ENCODE measurements at regions not wholly inside any gene's neighbourhood (a gene's known extent, or its start where the extent isn't known, plus 50 kb on each side); places are given as distances from the start of the nearest gene placed in this dataset.

DNA sequence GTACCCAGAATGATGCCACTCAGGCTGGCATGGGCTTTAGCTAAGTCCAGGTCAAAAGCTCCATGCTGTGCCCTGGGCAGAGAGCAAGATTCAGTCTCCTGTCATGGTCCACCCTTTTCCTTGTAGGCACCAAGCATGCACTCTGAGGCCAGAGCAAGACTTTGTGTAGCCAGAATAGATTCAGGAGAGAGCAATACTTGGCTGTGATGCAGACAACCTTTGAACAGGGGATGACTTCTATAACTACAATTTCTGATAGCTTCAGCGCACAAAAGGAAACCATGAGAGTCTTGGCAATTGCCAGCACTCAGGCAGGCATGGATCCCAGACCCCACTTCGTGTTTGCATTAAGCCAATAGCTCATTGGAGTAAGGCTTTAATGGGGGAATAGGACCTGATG lies 510.6 kb downstream of the RAB28 start:
- H3K9me3 Mint-ChIP-seq: peaks cover 47% of the 10 kb centered on the region

DNA sequence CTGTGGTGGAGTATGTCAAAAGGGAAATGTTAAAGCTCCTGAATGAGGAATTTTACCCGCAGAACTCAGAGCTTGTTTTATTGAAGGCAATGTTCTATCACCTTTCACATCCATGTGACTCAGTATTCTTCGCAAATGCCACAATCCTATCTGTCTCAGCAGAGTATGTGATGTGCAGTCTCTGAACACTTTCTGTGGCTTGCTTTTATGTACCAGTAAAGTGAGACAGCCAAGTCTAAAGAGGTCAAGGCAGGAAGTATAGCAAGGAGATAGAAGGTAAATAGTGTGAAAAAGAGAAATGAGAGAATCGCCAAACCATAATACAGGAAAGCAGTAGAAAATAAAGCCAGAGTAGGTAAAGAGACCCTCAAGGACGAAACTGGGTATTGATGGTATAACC lies 515.8 kb downstream of the RAB28 start:
- H3K4me1 Mint-ChIP-seq (ENCODE audit: low read depth): no peaks in the 10 kb centered on the region
- no peak overlapping the region for H3K4me3 Mint-ChIP-seq
- no peak overlapping the region for H3K27ac Mint-ChIP-seq
- H3K36me3 Mint-ChIP-seq (ENCODE audit: low read depth): no peaks in the 10 kb centered on the region
- H3K9me3 Mint-ChIP-seq: peaks cover 23% of the 10 kb centered on the region
- H3K27me3 Mint-ChIP-seq: no peaks in the 10 kb centered on the region
- intact Hi-C loops (cut with micrococcal nuclease): no loop called here

More for the DNA sequence above, 510.6 kb downstream of the RAB28 start:
- Mint-ChIP-seq H3K4me1 (ENCODE audit: low read depth) (no peaks in the 10 kb centered on the region), H3K27ac (no peak overlapping the region), H3K27me3 (no peaks in the 10 kb centered on the region), H3K4me3 (no peak overlapping the region), H3K36me3 (ENCODE audit: low read depth) (no peaks in the 10 kb centered on the region)
- intact Hi-C loops (cut with micrococcal nuclease): no loop called here

DNA sequence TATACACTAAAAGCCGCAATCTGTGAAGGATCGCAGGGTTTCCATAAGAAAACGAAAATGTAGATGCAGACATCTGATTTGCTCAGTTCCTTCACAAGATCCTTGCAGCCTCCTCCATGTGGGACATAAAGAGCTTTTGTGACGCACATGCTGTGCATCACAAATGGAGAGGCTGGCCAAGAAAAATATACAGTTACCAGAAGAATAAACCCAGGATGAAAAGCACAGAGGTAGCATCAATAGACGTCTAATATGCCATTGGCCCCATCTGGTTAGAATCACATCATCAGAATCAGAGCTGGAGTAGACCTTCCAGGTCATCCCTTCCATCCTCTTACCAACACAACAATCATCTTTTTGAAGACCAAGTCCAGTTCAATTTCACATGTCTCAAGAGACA lies 517.4 kb downstream of the RAB28 start:
- no peaks in the 10 kb centered on the region for H3K27me3 Mint-ChIP-seq
- intact Hi-C loops (cut with micrococcal nuclease): no loop called here
- no peaks in the 10 kb centered on the region for H3K36me3 Mint-ChIP-seq (ENCODE audit: low read depth)
- peaks cover 23% of the 10 kb centered on the region for H3K9me3 Mint-ChIP-seq
- H3K4me3 Mint-ChIP-seq: no peak overlapping the region
- no peak overlapping the region for H3K27ac Mint-ChIP-seq
- H3K4me1 Mint-ChIP-seq (ENCODE audit: low read depth): no peaks in the 10 kb centered on the region

DNA sequence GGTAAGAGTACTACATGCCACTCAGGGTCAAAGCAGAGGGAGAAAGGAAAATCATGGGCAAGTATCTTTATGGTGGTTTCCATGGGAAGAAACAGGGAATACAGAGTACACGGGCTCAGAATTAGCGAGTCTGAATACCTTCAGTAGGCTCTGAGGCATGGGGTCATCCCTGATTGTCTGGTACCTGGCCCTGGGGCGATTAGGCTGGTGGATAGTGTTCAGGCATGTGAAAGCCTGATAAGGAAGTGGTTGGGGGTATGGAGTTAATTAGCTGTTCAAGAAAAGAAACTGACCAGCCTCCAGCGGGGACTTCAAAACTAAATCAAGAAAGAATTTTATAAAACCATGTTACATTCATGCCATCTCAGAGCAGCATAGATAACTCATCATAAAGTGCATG lies 518.8 kb downstream of the RAB28 start:
- intact Hi-C loops (cut with micrococcal nuclease): no loop called here
- no peak overlapping the region for H3K4me3 Mint-ChIP-seq
- H3K27me3 Mint-ChIP-seq: no peaks in the 10 kb centered on the region
- H3K36me3 Mint-ChIP-seq (ENCODE audit: low read depth): no peaks in the 10 kb centered on the region
- no peaks in the 10 kb centered on the region for H3K4me1 Mint-ChIP-seq (ENCODE audit: low read depth)
- H3K9me3 Mint-ChIP-seq: peaks cover 23% of the 10 kb centered on the region
- no peak overlapping the region for H3K27ac Mint-ChIP-seq

DNA sequence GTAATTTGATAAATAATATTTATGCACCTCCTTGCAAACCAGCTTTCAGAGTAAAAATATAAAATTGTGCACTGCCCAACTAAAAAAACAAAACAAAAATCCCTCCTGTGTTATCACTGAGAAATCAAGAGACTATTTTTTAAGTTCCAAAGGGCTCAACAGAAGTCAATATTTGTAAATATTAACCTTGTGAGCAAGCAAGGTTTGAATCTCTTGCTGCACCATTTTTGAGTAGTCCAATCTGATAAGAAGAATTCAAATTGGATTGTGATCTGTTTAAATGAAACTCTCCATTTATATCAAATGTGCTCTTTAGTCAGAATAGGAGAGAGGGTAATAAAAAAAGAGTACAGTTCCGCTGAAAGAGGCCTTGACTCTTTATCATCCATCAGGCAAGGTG lies 520.2 kb downstream of the RAB28 start:
- Mint-ChIP-seq H3K4me1 (ENCODE audit: low read depth) (no peaks in the 10 kb centered on the region), H3K36me3 (ENCODE audit: low read depth) (no peaks in the 10 kb centered on the region), H3K4me3 (no peak overlapping the region), H3K27ac (no peak overlapping the region), H3K9me3 (peaks cover 15% of the 10 kb centered on the region), H3K27me3 (no peaks in the 10 kb centered on the region)
- intact Hi-C loops (cut with micrococcal nuclease): no loop called here

DNA sequence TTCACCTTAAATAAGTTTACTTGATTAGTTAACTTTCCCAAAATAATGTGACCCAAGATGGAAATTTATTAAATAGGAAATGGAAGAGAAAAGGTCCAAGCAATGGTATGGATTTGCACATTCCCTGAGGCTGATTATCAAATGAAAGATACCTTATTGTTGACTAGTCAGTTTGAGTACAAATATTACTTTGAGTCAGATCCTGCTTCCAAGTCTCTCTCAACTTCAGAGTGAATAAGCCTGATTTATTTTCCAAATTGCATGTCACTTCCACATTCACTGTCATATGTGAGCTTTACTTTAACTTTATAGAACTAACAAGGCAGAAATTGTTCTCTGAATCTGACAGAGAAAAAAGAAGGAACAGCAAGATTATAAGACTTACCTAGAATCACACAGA lies 520.8 kb downstream of the RAB28 start:
- Mint-ChIP-seq H3K4me1 (ENCODE audit: low read depth) (no peaks in the 10 kb centered on the region), H3K36me3 (ENCODE audit: low read depth) (no peaks in the 10 kb centered on the region), H3K4me3 (no peak overlapping the region), H3K27ac (no peak overlapping the region), H3K9me3 (peaks cover 16% of the 10 kb centered on the region), H3K27me3 (no peaks in the 10 kb centered on the region)
- intact Hi-C loops (cut with micrococcal nuclease): no loop called here

DNA sequence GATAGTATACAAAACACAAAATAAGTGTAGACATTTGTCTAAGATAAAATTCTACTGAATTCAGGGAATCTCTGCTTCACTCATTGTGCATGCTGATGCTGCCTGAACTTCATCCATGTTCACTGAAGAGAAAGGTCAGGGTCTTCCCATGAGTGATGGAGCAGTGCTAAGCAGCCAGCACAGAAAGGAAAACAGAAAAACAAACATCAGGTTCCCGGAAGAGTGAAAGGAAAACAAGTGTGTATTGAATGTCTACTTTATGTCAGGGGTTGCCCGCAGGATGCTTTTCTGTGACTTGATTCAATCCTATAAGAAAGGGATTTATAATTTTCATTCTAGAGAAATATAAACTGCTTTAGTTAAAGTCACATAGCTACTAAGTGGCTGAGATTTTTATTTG lies 522.4 kb downstream of the RAB28 start:
- Mint-ChIP-seq H3K27ac (no peak overlapping the region), H3K27me3 (no peaks in the 10 kb centered on the region), H3K36me3 (ENCODE audit: low read depth) (no peaks in the 10 kb centered on the region), H3K9me3 (peaks cover 9% of the 10 kb centered on the region), H3K4me3 (no peak overlapping the region), H3K4me1 (ENCODE audit: low read depth) (no peaks in the 10 kb centered on the region)
- intact Hi-C loops (cut with micrococcal nuclease): no loop called here

DNA sequence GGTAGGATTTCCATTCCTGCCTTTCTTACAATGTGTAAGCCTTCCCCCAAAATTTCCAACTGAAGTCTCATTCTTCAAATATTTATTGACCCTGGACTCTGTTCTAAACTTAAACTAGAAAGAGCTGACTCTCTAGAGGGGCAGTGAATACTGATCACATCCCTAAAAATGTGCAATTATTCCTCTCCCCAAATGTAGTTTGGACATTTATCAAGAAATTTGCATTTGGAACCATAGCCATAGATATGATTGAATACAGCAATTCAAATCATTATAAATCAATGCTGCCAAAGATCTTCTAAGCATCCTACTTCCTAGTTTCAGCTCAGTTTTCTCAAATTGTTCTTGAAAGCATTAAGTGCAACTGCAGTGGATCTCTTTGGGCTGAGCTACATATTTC lies 525.7 kb downstream of the RAB28 start:
- Mint-ChIP-seq H3K4me3 (no peak overlapping the region), H3K9me3 (peaks cover 5% of the 10 kb centered on the region), H3K27ac (no peak overlapping the region), H3K27me3 (no peaks in the 10 kb centered on the region), H3K36me3 (ENCODE audit: low read depth) (no peaks in the 10 kb centered on the region), H3K4me1 (ENCODE audit: low read depth) (no peaks in the 10 kb centered on the region)
- intact Hi-C loops (cut with micrococcal nuclease): no loop called here

DNA sequence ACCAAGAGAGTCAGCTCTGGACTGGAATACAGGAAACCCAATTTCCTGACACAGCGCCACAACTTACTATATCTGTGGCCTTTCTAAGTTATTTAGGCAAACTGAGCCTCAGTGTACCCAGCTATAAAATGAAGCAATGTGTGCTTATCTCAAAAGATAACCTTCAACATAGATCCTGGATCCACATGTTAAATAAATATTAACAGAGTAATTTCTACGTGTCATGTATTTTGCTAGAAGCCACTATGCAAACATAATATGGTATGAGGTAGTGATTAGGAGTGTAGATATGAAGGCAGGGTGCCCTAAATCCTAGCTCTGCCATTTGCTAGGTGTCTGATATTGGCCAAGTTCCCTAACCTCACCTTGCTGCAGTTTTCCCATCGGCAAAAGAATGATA lies 527.0 kb downstream of the RAB28 start:
- Mint-ChIP-seq H3K4me3 (no peak overlapping the region), H3K27me3 (no peaks in the 10 kb centered on the region), H3K9me3 (peaks cover 5% of the 10 kb centered on the region), H3K27ac (no peak overlapping the region), H3K36me3 (ENCODE audit: low read depth) (no peaks in the 10 kb centered on the region), H3K4me1 (ENCODE audit: low read depth) (no peaks in the 10 kb centered on the region)
- intact Hi-C loops (cut with micrococcal nuclease): no loop called here

DNA sequence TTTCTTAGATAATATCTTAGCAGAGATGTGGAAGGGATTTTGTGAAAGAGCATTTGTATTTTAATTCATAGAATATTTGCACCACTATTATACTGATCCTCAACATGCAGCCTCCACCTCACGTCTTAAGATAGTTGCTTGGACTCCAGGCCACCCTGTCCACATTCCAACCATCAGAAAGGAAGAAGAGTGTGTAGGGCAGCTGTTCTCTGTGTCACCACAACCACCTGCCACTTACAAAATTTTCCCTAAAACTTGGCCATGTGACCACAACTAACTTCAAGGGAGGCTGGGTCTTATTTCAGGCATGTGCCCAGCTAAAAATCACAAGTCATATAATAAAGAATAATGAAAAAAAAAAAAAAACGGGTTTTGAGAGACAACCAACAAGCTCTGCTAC lies 528.1 kb downstream of the RAB28 start:
- intact Hi-C loops (cut with micrococcal nuclease): no loop called here
- Mint-ChIP-seq H3K4me1 (ENCODE audit: low read depth) (no peaks in the 10 kb centered on the region), H3K9me3 (peaks cover 5% of the 10 kb centered on the region), H3K27me3 (no peaks in the 10 kb centered on the region), H3K4me3 (no peak overlapping the region), H3K36me3 (ENCODE audit: low read depth) (no peaks in the 10 kb centered on the region), H3K27ac (no peak overlapping the region)

DNA sequence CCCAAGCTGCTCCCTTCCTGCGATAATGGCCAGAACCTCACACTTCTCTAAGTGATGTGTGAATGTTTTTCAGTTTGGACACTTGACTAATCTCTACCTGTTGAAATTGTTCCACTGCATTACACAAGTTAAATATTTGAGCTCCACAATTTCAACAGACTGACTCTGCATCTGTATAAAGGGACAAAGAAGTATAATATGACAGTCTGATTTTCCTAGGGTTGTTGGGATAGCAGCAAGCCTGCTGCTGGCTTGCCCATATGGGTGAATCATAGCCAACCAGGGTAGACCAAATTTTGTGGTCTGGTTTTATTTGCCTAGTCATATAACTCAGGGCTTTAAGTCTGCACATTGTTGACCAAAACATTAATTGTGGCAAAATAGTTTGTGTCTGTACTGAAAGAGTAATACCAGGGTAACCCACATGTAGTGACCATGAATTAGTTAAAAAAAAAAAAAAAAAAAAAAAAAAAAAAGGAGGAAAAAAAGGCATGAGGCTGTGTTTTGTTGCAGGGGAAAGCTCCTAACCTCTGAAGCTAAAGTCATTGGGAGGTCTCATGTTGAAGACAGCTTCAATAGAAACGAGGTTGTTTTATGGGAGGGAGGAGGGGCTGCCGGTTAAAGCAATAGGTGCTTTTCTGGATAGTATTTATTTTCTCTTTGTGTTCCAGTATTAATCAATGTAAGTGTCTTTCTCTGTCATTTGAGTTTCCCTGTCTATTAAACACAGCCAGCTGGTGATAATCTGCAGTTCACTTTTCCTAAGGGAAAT lies 534.2 kb downstream of the RAB28 start:
- H3K4me3 Mint-ChIP-seq: no peak overlapping the region

DNA sequence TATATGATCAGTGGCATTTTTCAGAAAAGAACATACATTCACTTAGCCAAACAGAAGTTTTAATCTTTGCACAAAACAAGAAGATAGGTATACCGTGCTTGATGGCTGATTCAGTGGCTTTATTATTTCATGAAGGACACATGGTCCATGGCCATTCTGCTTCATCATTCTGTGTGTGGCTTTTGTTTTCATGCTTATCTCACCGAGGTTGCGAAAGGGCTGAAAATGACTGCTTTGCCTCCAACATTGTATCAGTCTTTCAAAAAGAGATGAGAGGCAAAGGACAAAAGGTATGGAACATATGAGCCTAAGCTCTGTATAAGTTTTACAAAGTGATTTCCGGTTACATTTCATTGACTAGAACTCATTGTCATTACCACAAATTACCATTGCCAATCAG lies 541.1 kb downstream of the RAB28 start:
- intact Hi-C loops (cut with micrococcal nuclease): no loop called here
- H3K27ac Mint-ChIP-seq: no peak overlapping the region

More for the DNA sequence above, 534.2 kb downstream of the RAB28 start:
- intact Hi-C loops (cut with micrococcal nuclease): no loop called here
- peaks cover 9% of the 10 kb centered on the region for H3K9me3 Mint-ChIP-seq
- H3K27me3 Mint-ChIP-seq: no peaks in the 10 kb centered on the region
- no peaks in the 10 kb centered on the region for H3K36me3 Mint-ChIP-seq (ENCODE audit: low read depth)
- H3K4me1 Mint-ChIP-seq (ENCODE audit: low read depth): no peaks in the 10 kb centered on the region
- no peak overlapping the region for H3K27ac Mint-ChIP-seq

DNA sequence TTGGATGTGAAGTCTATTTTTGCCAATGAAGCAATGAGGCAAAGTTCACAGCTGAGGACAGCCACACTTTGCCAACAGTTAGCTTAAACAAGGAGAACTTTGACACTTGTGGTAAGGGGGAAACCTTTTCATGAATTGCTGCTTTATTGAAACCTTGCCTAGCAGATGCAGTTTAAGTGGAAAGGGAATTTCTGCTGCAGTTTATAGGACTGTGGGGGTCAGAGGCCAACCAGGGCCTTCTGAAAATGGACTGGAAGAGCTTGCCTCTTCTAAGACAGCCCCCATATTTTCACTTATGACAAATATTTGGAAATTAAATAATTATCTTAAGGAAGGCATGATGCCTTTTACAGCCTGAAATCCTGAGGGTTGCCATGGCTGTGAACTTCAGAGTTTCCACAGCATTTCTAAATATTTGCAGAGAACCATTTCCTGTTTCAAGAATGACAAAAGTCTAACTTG lies 550.3 kb downstream of the RAB28 start:
- Mint-ChIP-seq H3K36me3 (ENCODE audit: low read depth) (no peaks in the 10 kb centered on the region), H3K4me3 (no peak overlapping the region), H3K4me1 (ENCODE audit: low read depth) (no peaks in the 10 kb centered on the region), H3K27ac (no peak overlapping the region), H3K9me3 (peaks cover 48% of the 10 kb centered on the region), H3K27me3 (no peaks in the 10 kb centered on the region)
- intact Hi-C loops (cut with micrococcal nuclease): no loop called here

More for the DNA sequence above, 541.1 kb downstream of the RAB28 start:
- Mint-ChIP-seq H3K36me3 (ENCODE audit: low read depth) (no peaks in the 10 kb centered on the region), H3K4me1 (ENCODE audit: low read depth) (no peaks in the 10 kb centered on the region), H3K9me3 (peaks cover 14% of the 10 kb centered on the region), H3K27me3 (no peaks in the 10 kb centered on the region), H3K4me3 (no peak overlapping the region)

DNA sequence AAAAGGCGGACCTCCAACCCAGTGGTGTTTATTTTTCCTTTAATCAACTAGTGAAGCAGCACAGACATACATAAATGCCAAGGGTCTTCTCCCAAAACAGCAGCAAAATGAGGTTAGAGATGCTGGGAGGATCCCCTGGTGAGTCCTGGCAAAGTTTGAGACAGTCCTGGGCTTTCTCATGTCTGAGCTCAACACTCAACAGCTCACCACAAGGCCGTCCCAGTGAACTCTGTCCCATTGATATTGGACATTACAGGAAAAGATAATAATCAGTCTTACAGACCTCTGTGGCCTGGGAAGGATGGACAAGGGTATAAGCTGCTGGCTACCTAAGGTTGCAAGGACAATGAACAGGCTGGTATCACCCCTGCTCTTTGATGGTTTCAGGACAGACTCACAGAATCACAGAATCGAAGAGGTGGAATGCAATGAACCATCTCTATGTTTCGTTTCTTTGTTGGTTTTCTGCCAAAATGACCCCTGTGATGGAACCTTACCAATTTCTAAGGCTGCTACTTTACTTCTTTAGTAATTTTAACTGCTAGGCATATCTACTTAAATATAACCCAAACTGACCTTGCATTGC lies 551.8 kb downstream of the RAB28 start:
- Mint-ChIP-seq H3K4me3 (no peak overlapping the region), H3K36me3 (ENCODE audit: low read depth) (no peaks in the 10 kb centered on the region), H3K9me3 (peaks cover 48% of the 10 kb centered on the region), H3K4me1 (ENCODE audit: low read depth) (no peaks in the 10 kb centered on the region), H3K27me3 (no peaks in the 10 kb centered on the region), H3K27ac (no peak overlapping the region)
- intact Hi-C loops (cut with micrococcal nuclease): no loop called here

DNA sequence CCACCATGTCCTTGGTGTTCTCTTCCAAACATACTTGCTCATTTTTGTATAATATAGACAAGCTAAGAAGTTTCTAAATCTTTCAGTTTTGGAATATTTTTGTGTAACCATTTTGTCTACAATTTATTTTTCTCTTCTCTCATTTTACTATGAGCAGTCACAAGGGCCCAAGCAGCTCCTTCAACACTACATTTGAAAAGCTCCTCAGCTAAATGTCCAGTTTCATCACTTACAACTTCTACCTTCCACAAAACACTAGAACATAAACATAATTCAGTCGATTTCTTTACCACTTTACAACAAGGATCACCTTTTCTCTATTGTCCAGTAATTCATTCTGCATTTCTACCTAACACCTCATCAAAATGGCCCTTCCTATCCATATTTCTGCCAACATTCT lies 554.4 kb downstream of the RAB28 start:
- Mint-ChIP-seq H3K4me1 (ENCODE audit: low read depth) (no peaks in the 10 kb centered on the region), H3K27me3 (no peaks in the 10 kb centered on the region), H3K4me3 (no peak overlapping the region), H3K27ac (no peak overlapping the region), H3K36me3 (ENCODE audit: low read depth) (no peaks in the 10 kb centered on the region), H3K9me3 (peaks cover 37% of the 10 kb centered on the region)
- intact Hi-C loops (cut with micrococcal nuclease): no loop called here
